GM21576 (cell line): ENCODE measurements at regions not wholly inside any gene's neighbourhood (a gene's known extent, or its start where the extent isn't known, plus 50 kb on each side); places are given as distances from the start of the nearest gene placed in this dataset.
A peak's percentile ranks its signal among the peaks of the same experiment; 100 is the strongest.
"Not testable (repeated sequence)": the region's sequence is repeated elsewhere in the genome, so short reads cannot be mapped to it uniquely, and the experiment has no call there.

Experiments
- ATAC-seq: cut with Tn5 transposase; IDR thresholded peaks from one replicate; pipeline ENCODE4 v1.9.1; 2021; ENCODE audit warnings: mild to moderate bottlenecking, moderate library complexity; ENCODE audit not compliant: unreplicated experiment

DNA sequence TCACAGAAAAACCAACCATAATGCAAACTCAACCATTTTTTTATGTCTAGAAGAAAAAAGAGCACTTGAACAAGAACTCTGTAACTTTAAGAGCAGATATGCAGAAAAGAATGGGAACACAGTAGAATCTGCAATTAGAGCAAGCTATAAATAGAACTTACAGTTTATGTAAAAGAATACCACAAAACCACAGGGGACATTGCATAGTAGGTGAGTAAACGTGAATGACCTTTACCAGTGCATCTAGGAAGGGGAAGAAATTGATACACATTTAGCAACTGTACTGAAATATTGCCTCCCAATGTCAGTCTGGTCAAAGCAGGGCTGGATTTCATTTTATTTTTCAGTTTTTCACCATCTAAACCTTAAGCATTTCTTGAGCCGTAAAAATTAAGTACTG lies 242.2 kb upstream of the EDNRB start:
- ATAC-seq: peak; percentile 88

GRCh38 chr13:78152415-78152814 lies 233.8 kb upstream of the EDNRB start:
- ATAC-seq: no peak

- ATAC-seq: no peak
These were observed 229.3 kb upstream of the EDNRB start for GRCh38 chr13:78147905-78148304.

DNA sequence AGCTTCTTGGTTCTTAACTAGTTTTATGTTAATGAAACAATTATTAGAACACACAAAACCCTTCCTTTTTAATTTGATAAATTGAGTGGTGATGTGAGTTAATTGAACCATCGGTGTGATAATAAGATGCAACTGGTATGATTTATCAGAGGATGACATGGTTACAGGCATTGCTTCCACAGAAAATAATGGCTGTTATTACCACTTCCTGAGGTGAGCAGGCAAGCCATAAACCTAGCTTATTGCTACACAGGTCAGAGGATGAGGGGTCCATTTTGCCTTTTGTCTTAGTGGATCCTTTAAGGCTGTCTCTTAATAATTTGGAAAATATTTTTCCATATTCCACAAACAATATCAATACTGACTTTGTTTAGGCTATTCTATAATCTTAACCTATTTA lies 226.6 kb upstream of the EDNRB start:
- ATAC-seq: no peak

GRCh38 chr13:78139765-78140164 lies 221.1 kb upstream of the EDNRB start:
- ATAC-seq: no peak

DNA sequence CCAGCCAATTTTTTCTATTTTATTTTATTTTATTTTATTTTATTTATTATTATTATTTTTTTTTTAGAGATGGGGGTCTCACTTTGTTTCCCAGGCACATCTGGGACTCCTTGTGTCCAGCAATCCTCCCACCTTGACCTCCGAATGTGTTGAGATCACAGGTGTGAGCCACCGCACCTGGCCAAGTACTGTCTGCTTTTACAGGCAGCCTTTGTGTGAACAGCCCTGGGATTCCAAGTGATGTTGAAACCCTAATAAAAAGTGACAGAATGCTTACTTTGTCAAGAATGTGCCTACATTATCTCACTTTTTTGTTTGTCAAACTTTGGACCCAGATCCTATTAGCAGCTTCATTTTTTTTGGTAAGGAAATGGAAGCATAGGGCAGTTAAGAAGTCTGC lies 220.1 kb upstream of the EDNRB start:
- ATAC-seq: no peak

DNA sequence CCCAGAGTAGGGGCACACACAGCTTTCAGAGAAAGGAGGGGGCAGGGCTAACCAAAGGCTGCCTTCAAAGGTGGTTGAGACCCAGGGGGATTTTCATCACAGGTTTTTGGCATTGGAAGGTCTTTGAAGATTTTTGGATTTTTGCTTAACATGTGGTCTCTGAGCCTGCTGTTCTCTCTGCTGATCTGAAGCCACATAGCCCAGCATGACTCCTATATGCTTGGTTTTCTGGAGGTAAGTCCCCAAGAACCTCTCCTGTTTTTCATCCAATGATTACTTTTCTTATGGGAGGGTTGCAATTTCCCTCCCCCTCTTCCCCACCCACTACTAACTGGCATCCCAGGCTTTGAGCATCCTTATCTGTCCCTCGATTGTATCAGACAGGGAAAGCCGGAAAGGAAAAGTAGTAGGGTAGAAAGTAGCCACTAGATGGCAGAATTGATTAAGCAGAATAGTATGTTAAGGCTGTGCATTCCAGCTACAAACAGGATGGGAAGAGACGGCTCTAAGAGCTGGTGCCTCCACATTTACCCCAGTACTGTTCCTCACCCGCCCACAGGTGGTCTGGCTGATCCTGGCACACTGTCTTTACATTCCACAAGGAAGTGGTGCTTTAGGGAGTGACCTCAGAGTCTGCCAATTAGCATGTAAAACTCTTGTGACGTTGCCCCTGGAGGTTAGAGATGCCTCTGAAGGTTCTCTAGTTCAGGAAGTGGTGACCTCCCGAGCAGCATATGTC lies 218.9 kb upstream of the EDNRB start:
- ATAC-seq: peak; percentile 87

DNA sequence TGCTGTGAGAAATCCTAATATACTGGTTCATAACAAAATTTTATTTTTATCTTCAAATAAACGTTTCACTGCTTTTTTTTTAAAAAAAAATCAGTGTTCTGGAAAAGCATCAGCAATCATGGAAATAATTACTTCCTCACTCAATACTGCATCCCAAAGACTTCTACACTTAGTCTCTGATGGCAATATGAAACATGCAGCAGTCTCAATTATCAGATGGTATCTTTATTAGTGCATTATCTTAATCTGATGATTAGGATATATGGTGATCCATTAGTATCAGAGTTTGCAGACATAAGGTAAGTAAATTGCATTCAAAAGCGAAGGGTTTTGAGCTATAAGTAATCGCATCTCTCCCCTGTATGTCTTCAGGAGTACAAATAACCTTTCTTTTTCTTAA lies 218.3 kb upstream of the EDNRB start:
- no peak for ATAC-seq

GRCh38 chr13:78133511-78133910 lies 214.9 kb upstream of the EDNRB start:
- ATAC-seq: no peak

GRCh38 chr13:78131811-78132210 lies 213.2 kb upstream of the EDNRB start:
- ATAC-seq: no peak

- no peak for ATAC-seq
These were observed 212.7 kb upstream of the EDNRB start for GRCh38 chr13:78131346-78131745.

DNA sequence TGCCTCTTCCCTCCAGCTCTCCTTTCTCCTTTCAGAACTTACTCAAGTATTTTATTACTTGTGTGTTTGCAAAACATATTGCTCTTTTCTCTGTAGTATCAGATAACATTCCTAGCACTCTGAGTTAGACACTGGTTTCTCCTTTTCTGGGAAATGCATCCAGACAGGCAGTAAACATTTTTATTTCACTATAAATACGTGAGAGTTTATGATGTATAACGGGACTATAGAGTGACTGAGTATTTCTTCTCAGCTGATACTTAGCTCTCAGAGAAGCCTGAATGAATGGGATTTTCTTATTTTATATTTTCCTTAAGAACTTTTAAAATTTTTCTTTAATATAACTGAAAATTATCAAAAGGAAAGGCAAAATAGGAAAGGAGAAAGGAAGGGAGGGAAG lies 211.2 kb upstream of the EDNRB start:
- ATAC-seq: no peak

DNA sequence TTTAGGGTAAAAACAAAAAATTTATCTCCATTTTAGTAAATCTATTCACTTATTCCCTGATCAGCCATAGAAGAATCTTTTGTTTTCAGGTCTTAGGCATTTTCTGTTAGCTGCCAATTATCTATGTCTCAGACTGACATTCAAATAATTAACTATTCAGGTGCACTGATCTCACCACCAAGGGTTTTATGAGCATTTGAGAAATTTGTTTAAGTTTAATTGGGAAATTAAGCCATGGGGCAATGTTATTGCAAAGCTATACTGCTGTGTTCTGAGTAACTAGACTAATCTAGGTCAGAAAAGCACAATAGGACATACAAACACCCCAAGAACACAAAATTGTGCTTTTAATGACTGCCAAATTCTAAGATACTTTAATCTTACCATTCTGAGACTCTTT lies 210.7 kb upstream of the EDNRB start:
- ATAC-seq: no peak

DNA sequence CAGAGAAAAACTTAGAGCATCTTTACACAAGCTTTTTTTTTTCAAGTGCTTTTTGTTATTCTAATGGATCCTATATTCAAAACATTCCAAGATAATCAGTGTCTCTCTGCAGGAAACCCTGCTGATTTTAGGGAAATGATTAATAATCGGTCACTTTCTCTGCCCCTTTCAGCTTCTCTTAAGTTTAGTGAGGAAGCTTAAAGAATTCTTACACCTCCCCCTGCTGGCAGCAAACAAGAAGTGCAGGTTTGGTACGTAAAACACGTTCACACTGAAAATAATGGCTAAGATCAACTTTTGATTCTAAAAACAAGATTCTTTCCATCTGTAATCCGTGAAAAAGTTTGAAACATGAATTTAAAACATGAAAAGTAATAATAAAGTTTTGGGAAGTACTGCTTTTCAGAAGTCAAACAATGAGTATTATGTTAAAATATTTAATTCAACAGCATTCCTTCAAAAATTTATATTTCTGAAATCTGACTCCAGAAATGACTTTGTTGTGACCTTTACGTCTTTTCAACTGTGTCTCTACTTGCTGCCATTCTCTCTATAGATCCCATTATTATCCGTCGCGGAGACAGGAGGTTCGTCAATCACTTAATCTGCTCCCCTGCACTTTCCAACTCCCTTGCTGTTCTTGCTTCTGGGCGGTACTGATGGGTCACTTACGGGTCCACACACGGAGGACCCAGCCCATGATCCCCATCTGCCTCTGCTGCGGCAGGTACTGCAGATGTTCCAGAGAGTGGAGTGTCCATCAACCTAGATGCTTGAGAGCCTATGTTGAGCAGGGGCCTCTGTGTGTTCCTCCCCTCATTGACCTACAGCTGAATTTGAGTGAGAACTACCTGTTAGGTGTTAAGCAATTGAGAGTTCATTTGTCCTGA lies 203.1 kb upstream of the EDNRB start:
- ATAC-seq: peak; percentile 66

DNA sequence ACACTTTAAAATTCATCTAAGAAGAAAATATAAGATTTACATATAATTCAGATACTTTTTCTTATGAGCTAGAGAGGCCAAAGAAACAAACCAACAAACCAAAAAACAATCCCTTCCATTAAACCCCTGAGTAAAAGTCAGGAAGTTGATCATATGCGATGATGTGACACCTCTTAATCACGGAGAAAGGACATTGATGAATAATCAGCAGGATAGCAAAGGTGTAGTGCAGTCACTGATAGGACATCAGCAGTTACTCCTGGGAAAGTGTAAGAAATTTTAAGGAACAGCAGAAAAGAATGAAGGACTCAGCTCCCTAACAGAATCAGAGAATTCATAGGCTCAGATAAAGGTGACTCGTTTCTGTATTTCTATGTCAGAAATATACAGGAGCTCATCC lies 202.4 kb upstream of the EDNRB start:
- ATAC-seq: no peak

DNA sequence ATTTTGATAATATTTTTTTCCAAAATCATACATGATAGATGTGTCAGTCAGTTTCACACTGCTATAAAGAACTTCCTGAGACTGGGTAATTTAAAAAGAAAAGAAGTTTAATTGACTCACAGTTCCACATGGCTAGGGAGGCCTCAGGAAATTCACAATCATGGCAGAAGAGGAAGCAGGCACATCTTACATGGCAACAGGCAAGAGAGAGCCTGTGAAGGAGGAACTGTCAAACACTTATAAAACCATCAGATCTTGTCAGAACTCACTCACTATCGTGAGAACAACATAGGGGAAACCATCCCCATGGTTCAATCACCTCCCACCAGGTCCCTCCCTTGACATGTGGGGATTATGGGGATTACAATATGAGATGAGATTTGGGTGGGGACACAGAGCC lies 201.5 kb upstream of the EDNRB start:
- ATAC-seq: not testable (repeated sequence)

GRCh38 chr13:78117070-78117469 lies 198.4 kb upstream of the EDNRB start:
- ATAC-seq: not testable (repeated sequence)

DNA sequence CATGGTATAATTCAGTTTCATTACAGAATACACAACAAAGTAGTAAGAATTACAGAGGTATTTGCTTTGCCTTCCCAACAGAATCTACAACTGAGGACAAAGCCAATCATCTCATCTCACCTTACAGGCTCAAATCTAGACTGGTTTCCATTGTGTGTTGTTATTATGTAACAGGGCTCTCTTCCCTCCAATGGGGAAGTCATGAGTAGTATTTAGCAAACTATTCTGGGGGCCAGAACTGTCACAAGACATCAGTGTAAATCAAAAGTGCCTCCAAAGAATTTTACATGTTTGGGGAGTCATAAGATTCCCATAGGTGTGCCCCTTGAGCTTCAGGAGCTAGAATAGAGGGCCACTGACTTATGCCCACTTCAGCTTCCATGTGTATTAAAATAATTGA lies 187.0 kb upstream of the EDNRB start:
- no peak for ATAC-seq

DNA sequence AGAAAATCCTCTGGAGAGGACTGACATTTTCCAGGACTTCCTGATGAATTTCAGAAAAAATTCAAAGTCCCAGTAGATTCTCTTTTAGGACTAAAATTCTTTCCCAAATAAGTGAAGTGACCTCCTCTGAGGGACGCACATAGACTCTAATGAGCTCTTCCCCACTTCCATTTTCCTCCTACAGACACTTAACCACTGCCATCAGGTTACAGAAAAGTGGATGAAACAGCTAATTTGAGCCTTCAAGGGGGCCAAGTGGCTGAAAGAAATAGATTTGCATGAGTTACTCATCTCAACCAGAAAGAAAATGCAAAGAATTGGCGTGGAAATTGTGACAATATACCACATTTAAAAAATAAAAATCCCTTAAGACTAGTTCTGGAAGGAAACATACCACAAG lies 185.3 kb upstream of the EDNRB start:
- ATAC-seq: no peak

GRCh38 chr13:78102741-78103140 lies 184.1 kb upstream of the EDNRB start:
- ATAC-seq: no peak

GRCh38 chr13:78102121-78102677 lies 183.6 kb upstream of the EDNRB start:
- peak; percentile 61 for ATAC-seq

- ATAC-seq: no peak
These were observed 181.9 kb upstream of the EDNRB start for GRCh38 chr13:78100486-78100885.
